Natural killer cell (primary cell): ENCODE measurements at regions not wholly inside any gene's neighbourhood (a gene's known extent, or its start where the extent isn't known, plus 50 kb on each side); places are given as distances from the start of the nearest gene placed in this dataset.
"Not testable (repeated sequence)": the region's sequence is repeated elsewhere in the genome, so short reads cannot be mapped to it uniquely, and the experiment has no call there.

Source experiments
- ATAC-seq, 3 donors: fragments of 150-1000 bp in 2 of 3; fragments of 200-7000 bp in 1 of 3; cut with Tn5 transposase; 1 replicate in 1 of 3; 2 replicates in 2 of 3; pipeline ENCODE4 v1.10.0; 2021; ENCODE audit warnings: mild to moderate bottlenecking in 2 of 3, moderate library complexity in 2 of 3
- DNase-seq, 2 donors: peaks; one replicate each; pipeline versions ENCODE4 v3.0.0 to v3.0.0-alpha.2; 2013 to 2021; ENCODE audit warnings: mixed read lengths in 1 of 2
- H3K27ac ChIP-seq: one replicate; pipeline ENCODE4 v1.5.1; 2013; ENCODE audit warnings: mild to moderate bottlenecking, low read length
- H3K27me3 ChIP-seq: one replicate; pipeline ENCODE4 v1.6.1; 2013; ENCODE audit warnings: low read length; ENCODE audit not compliant: control insufficient read depth, insufficient read depth
- H3K36me3 ChIP-seq: one replicate; pipeline ENCODE4 v1.6.1; 2013; ENCODE audit warnings: low read length; ENCODE audit not compliant: control insufficient read depth, insufficient read depth
- H3K4me1 ChIP-seq: one replicate; pipeline ENCODE4 v1.6.1; 2013; ENCODE audit warnings: low read length; ENCODE audit not compliant: control insufficient read depth, insufficient read depth
- H3K4me3 ChIP-seq: one replicate; pipeline ENCODE4 v1.5.1; 2013; ENCODE audit warnings: low read length
- H3K9me3 ChIP-seq: one replicate; pipeline ENCODE4 v1.6.1; 2013; ENCODE audit warnings: low read length; ENCODE audit not compliant: control insufficient read depth, insufficient read depth
- H3K27ac Mint-ChIP-seq, 2 donors: one replicate each; pipeline ENCODE4 v1.8.0; 2022; ENCODE audit warnings: mild to moderate bottlenecking in 2 of 2, mixed read lengths in 2 of 2, moderate library complexity in 1 of 2
- H3K27me3 Mint-ChIP-seq, 2 donors: one replicate each; pipeline ENCODE4 v1.8.0; 2022; ENCODE audit warnings: low read depth in 2 of 2, mixed read lengths in 2 of 2
- H3K36me3 Mint-ChIP-seq: one replicate; pipeline ENCODE4 v1.8.0; 2022; ENCODE audit warnings: mixed read lengths
- H3K4me1 Mint-ChIP-seq, 2 donors: one replicate each; pipeline ENCODE4 v1.8.0; 2022; ENCODE audit warnings: mixed read lengths in 2 of 2
- H3K4me3 Mint-ChIP-seq: one replicate; pipeline ENCODE4 v1.8.0; 2022; ENCODE audit warnings: mild to moderate bottlenecking, moderate library complexity, mixed read lengths
- H3K9me3 Mint-ChIP-seq, 2 donors: one replicate each; pipeline ENCODE4 v1.8.0; 2022; ENCODE audit warnings: mixed read lengths in 2 of 2
- CTCF ChIP-seq: fragments of 200-600 bp; IDR thresholded peaks from one replicate; pipeline ENCODE4 v1.8.0; 2022; ENCODE audit warnings: antibody characterized with exemption
- WGBS: methylation state at CpG from one replicate; pipeline ENCODE4 v1.1.7; 2013; ENCODE audit warnings: missing lambda C conversion rate; ENCODE audit not compliant: insufficient coverage; 5-methylcytosine and 5-hydroxymethylcytosine counted together
- intact Hi-C: fragments of 100-400 bp; cut with micrococcal nuclease; formaldehyde crosslinking; loops from one replicate; pipeline ENCODE4 v1.14.2; 2022

- Histone ChIP-seq H3K27ac (no peak overlapping the region), H3K9me3 (peaks cover 4% of the 10 kb centered on the region), H3K36me3 (no peaks in the 10 kb centered on the region), H3K27me3 (no peaks in the 10 kb centered on the region), H3K4me1 (no peaks in the 10 kb centered on the region), H3K4me3 (no peak overlapping the region)
- H3K36me3 Mint-ChIP-seq, result no peaks in the 10 kb centered on the region
- no peak for ATAC-seq
- TF ChIP-seq CTCF, result no peak
- no peak overlapping the region for H3K27ac Mint-ChIP-seq
- no peaks in the 10 kb centered on the region for H3K27me3 Mint-ChIP-seq
- peaks cover 6 to 8% of the 10 kb centered on the region in 2 donors for H3K9me3 Mint-ChIP-seq
- H3K4me3 Mint-ChIP-seq, result no peak overlapping the region
- no peak for DNase-seq
- H3K4me1 Mint-ChIP-seq, result no peaks in the 10 kb centered on the region
- intact Hi-C loops, result no loop called here
- WGBS, result 65% methylated on average over 5 of the region's 5 CpGs
These were observed 199.6 kb upstream of the ALG10B start for GRCh38 chr12:38116968-38117367.

DNA sequence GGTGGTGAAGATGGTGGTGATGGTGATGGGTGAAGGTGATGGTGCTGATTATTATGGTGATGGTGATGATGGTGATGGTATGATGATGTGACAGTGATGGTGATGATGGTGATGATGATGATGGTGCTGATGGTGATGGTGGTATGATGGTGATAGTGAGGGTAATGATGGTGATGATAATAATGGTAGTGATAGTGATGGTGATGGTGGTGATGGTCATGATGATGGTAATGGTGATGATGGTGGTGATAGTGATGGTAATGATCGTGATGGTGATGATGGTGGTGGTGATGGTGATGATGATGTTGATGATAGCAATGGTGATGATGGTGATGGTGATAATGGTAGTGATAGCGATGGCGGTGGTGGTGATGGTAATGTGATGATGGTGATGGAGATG lies 197.9 kb upstream of the ALG10B start:
- no peak overlapping the region for H3K27ac Mint-ChIP-seq
- no peaks in the 10 kb centered on the region for H3K27me3 ChIP-seq
- ATAC-seq (no peak), DNase-seq (no peak)
- no peaks in the 10 kb centered on the region for H3K36me3 ChIP-seq
- no peak overlapping the region for H3K4me3 Mint-ChIP-seq
- intact Hi-C loops, result no loop called here
- H3K4me1 Mint-ChIP-seq, result no peaks in the 10 kb centered on the region
- H3K36me3 Mint-ChIP-seq, result no peaks in the 10 kb centered on the region
- 94% methylated on average over 3 of the region's 3 CpGs for WGBS
- no peak overlapping the region for H3K27ac ChIP-seq
- H3K4me3 ChIP-seq, result no peak overlapping the region
- H3K4me1 ChIP-seq, result no peaks in the 10 kb centered on the region
- no peaks in the 10 kb centered on the region for H3K27me3 Mint-ChIP-seq
- TF ChIP-seq CTCF, result no peak
- peaks cover 8% of the 10 kb centered on the region for H3K9me3 ChIP-seq
- H3K9me3 Mint-ChIP-seq, result peaks cover 6 to 8% of the 10 kb centered on the region in 2 donors

DNA sequence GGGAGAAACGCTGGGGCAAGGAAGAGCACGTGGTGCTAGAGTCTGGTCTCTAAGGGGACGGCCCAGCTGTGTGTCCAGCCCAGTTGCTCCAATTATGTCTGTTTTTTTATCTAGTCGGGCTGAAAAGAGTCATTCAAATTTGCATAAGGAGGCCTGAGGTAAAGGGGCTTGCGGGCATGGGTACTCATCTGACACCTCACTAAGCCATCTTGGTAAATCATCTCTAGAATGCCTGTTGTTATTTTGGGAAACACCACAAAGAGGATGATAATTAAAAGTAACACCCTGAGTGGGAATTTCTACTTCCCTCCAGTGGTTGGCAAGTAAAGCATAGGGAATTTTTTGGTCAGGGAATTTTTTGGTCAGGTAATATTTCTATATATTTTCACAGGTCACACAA lies 196.1 kb upstream of the ALG10B start:
- Histone ChIP-seq H3K27ac (no peak overlapping the region), H3K27me3 (no peaks in the 10 kb centered on the region), H3K4me3 (no peak overlapping the region), H3K36me3 (no peaks in the 10 kb centered on the region), H3K9me3 (peaks cover 8% of the 10 kb centered on the region), H3K4me1 (no peaks in the 10 kb centered on the region)
- Mint-ChIP-seq H3K4me3 (no peak overlapping the region), H3K27me3 (no peaks in the 10 kb centered on the region), H3K4me1 (no peaks in the 10 kb centered on the region), H3K9me3 (peaks cover 12 to 19% of the 10 kb centered on the region in 2 donors), H3K27ac (no peak overlapping the region), H3K36me3 (peaks cover 7% of the 10 kb centered on the region)
- no peak for ATAC-seq
- 73% methylated on average over 5 of the region's 5 CpGs for WGBS
- DNase-seq, result no peak
- TF ChIP-seq CTCF, result no peak
- intact Hi-C loops, result no loop called here

- H3K36me3 ChIP-seq, H3K9me3 ChIP-seq, H3K4me3 Mint-ChIP-seq, H3K4me1 ChIP-seq, H3K4me3 ChIP-seq, DNase-seq, H3K4me1 Mint-ChIP-seq, H3K27me3 Mint-ChIP-seq, H3K27ac ChIP-seq, H3K36me3 Mint-ChIP-seq, H3K27ac Mint-ChIP-seq, intact Hi-C loops, H3K27me3 ChIP-seq, ATAC-seq: not testable (repeated sequence)
- H3K9me3 Mint-ChIP-seq, result peaks cover 13 to 19% of the 10 kb centered on the region in 2 donors
- WGBS, result 64% methylated on average over 2 of the region's 2 CpGs
These were observed 193.5 kb upstream of the ALG10B start for GRCh38 chr12:38123028-38123427.
